Activated T-cell treated with anti-CD3 and anti-CD28 coated beads for 1 hour (primary cell): ENCODE measurements at regions not wholly inside any gene's neighbourhood (a gene's known extent, or its start where the extent isn't known, plus 50 kb on each side); places are given as distances from the start of the nearest gene placed in this dataset.

Experiments
- DNase-seq: peaks from one replicate; pipeline ENCODE4 v3.0.0-alpha.2; 2020; ENCODE audit warnings: low read depth

DNA sequence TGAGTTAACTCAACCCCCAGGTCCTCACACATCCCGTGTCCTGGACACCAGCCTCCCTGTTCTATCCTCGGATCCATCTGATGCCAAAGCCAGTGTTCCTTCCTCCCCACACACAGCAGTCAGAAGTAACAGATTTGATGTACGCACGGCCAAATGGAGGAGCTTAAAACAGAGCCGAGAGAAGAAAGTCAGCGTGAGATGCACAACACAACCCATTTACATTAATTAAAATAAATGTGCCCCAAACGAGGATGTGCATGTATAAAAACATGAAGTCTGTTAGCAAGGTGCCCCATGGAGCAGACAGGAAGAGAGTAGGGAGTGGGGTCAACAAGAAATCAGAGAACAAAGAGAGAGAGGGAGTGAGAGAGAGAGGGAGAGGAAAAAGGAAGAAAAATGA lies 191.2 kb downstream of the HAUS1 start:
- DNase-seq = no peak

DNA sequence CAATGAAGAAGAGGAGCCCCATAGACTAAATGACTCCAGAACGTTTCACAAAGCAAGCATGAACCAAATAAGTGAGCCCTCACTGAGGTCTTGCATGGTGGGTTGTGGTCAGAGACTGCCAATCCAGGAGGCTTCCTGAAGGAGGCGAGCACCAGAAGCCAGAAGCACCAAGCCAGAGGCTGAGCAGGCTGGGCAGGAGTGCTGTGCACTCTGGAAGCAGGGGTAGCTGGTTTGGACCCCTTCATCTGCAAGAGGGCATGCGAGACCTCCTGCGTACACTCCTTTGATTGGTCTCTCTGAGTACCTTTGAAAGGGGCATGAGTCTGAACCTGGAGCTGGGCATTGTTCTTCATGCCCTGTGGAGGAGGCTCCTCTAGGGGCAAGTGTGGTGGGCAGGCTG lies 192.5 kb downstream of the HAUS1 start:
- DNase-seq = no peak

DNA sequence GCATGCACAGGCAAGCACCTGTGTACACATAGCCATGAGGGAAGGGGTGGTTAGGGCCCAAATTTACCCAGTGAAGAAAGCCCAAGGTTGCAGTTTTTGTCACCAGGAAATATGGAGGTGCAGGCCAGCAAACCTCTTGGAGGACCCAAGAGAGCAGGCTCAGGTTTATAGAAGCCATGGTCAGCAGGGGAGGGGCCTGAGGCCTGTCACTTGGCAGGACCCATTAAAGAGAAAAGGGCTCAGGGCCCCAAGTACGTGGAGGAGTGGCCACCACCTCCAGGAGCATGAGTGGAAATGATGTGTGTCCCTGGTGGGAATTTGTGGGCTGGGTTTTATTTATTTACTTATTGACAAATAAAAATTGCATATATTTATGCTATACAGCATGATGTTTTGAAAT lies 192.9 kb downstream of the HAUS1 start:
- no peak for DNase-seq

DNA sequence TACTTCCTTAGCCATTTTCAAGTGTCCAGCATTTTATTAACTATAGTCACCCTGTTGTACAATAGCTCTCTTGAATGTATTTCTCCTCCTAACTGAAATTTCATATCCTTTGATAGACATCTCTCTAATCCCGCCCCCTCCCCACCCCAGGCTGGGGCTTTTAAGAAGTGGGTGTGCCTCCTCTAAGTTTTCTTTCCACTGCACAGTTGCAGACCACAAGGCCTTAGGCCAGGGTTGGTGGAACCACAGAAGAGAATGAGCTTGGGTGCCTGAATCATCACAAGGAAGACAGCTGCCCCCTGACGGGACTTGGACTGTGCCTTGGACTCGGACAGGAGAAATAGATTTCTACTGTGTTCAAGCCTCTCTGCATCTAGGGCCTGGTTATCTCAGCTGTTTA lies 193.4 kb downstream of the HAUS1 start:
- DNase-seq = no peak

DNA sequence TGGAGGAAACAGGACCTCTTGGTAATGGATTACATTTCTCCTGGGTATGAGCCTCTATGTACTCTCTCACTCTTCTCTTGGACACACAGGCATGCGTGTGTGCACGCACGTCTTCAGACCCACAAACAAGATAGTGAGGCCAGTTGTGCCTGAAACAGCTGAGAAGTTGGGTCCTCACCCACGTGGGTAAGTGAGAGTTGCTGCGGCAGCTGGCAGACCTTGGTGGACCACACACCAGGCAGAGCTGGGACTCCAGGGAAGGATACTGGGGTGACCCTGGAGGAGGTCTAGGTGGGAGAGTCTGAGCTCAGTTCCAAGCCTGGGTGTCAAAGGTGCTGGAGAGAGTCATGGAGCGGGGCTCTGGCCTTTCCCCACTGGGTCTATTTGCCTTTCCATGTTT lies 194.3 kb downstream of the HAUS1 start:
- DNase-seq = no peak

DNA sequence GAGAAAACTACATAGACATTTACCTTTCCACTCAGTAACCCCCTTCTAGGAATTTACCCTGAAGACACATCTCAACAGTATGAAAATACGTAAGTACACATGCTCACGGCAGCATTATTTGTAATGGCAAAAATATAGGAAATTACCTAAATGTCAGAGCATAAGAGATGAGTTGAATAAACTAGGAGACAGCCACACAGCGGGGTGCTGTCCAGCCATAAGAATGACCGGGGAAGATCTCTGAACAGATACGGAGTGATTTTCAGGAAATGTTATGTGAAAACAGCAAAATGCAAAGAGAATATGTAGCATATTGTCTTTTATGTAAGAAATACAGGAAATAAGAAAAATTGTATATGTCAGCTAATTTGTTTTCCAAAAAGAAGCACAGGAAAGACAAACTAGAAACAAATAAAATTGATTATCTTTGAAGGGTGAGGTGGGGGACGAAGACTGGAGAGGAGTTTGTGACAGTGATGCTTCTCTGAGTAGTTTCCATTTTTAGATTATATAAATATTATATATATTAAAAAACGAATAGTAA lies 195.4 kb downstream of the HAUS1 start:
- DNase-seq = no peak

DNA sequence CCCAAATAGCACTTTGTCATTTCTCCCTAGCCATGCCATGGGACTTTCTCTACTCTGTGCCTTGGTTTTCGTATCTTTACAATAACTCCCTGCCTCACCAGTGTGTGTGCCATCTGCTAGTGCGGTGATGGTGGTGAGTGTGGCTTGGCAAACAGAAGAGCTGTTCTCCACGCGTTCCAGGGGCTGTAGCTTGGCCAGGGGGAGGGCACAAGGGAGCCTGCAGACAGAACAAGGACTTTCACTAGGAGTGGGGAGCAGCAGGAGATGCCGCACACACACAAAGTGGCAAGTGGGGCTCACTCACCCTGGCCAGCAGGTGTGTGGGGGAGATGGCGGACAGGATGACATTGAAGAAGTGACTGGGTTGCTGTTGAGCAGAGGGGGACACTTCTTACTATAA lies 196.9 kb downstream of the HAUS1 start:
- DNase-seq = no peak

DNA sequence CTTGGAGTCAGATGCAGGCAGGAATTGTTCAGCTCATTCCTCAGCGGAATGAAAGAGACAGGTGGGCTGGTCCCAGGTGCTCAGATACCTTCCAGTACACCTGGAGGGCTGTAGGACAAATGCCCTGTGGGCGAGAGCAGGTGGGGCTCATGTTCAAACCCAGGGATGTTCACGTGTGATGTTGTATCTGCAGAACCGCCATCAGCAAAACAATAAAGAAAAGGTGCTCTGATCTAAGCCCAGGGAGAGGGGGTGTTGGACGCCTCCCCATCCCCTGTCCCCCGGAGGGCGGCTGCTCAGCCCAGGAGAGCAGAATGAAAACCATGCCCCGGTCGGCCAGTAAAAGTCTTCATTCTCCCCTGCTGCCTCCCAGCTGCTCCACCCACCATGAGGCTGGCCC lies 197.4 kb downstream of the HAUS1 start:
- DNase-seq = no peak

DNA sequence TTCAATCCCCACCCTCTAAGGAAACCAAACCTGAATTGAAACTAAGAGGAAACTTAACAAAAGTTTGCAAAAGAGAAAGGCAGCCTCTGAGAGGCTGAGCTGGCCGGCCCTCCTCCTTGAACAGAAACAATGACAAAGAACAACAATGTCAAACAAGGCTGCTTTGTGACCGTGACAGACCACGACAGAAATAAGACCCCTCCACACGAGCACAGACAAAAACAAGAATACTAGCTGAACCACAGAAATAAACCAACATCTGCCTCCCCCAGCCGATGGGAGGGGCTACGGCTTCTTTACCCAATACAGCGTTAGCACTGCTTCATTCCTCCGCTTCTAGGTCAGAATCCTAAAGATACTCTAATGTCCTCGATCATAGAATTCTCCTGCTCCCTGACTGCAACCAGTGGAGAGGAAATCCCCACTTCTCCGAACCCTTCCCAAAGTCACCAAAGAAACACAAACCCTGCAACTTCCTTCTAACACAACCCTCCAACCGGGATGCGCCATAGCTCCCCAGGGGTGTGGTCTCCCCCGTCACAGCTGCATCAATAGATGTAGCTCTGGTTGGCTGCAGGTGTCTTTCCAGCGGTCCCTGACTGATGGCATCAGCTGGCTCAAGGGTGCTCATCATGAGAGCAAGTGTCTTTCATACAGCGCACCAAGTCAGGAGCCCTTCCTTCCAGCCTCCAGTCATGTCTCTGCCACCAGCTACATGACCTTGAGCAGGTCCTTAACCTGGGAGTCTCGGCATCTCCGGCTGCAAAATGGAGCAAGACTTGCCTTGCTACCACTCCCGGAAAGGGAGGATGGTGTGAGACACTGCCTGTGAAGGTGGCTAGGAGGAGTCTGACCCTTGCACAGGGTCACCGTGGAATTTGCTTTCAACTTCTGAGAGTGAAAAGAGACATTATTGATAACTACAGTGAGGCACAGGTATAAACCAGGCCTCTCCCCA lies 198.6 kb downstream of the HAUS1 start:
- DNase-seq = no peak

DNA sequence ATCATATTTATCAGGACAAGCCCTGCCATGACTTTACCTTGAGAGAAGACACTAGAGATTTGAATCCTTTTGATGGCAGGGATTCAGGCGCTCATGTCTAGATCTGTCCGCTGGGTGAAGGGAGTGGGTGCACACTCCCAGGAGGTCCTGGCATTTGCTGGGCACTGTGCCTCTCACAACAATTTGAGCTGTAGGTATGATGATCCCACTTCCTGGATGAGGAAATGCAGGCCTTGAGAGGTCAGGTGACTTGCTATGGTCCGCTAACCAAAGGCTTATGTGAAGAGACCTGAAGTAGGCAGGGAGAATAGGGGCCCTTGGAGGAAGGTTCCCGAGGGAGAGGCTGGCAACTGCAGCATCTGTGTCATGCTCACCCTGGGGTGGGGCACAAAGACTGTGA lies 206.1 kb downstream of the HAUS1 start:
- no peak for DNase-seq

DNA sequence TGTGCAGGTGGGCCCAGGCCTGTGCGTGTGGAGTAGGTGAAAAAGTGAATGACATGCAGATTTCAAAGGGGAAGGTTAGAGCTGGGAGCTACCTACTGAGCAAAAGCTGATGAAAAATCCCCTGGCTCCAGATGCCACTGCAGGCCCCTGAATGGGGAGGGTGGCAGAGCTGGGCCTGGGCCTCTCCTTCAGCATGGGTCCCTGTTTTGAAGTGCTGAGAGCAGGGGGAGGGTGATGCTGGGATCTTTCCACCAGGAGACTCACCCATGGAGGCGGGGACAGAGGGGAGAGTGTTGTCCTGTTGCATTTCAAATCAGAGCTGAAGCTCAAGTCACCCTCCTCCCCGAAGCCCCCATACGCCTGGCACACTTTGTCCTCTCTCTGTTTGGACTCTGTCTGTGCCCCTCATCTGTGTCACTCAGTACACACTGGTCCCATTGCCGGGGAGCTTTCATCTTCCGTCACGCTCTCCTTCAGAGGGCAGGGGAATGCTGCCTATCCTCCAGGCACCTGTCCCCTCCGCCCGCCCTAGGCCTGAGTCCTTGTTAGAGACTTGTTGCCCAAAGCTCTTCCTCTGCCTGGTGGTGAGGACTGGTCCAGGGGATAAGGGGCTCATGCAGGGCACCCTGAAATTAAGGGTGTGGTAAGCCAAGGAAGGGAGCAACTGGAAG lies 206.6 kb downstream of the HAUS1 start:
- no peak for DNase-seq

DNA sequence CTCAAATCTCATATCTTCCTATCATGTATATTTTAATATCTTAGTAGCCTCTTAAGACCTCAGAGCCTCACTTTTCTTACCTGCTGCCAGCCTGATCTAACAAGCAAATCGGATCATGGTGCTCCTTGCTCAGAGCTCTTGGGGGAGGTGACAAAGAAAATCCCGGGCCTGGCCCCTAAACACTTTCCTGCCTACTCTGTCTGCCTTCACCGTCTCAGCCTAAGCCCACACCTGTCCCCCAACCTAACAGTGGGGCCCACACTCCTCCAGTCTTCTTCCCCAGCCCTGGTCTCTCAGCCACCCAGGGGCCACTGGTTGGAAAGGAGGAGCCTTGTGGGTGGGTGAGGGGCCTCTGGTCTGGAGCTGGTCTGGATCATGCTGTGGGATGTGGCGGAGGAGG lies 207.3 kb downstream of the HAUS1 start:
- DNase-seq = no peak

DNA sequence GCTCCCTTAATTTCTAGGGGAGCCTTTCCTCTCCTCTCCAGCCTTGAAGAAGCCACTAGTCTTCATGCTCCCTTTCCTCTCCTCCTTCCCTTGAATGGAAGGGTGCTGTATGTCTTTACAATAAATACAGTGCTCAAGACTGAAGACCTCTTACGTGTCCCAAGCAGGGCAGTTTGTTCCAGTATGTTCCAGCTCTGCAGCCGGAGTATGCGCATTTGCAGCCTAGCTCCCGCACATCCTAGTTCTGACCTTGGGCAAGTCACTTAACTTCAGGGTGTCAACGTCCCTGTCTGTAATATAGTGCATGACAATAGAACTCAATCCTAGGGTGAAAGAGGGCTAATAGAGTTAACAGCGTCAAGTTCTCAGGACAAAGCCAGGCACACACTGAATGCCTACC lies 208.0 kb downstream of the HAUS1 start:
- no peak for DNase-seq

DNA sequence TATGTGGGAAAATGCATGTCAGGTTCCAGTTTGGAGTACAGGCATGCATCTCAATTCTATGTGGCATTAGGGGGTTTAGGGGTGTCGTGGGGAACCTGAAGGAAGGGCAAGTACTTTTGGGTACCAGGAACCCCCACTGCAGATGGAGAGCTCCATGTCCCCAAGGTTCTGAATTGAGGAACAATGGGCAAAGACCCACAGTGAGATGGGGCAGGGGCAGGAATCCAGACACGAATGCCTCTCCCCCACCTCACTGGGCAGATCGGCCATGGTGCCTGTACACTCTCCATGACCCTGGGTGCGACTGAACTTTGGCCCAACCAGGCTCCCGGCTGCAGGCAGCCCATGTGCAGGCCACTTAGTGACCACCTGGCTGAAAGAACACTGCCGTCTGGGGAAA lies 209.3 kb downstream of the HAUS1 start:
- no peak for DNase-seq

DNA sequence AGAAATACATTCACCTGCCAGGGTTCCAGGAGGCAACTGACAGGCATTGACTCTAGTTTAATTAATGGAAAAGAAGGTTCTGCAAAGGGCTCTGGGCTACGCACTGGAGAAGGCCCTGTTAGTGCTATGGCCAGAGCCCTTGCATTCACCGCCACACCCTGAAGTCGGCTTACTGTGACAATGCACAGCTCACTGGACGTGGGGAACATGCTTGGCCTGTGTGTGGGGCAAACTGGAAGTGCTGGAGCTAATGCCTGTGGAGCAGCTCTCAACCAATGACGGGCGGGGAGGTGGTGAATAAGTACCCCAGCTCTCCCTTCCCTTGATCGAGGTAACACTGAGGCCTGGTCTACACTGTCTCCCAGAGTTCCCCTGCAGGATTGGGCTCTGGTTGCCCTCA lies 209.8 kb downstream of the HAUS1 start:
- no peak for DNase-seq

DNA sequence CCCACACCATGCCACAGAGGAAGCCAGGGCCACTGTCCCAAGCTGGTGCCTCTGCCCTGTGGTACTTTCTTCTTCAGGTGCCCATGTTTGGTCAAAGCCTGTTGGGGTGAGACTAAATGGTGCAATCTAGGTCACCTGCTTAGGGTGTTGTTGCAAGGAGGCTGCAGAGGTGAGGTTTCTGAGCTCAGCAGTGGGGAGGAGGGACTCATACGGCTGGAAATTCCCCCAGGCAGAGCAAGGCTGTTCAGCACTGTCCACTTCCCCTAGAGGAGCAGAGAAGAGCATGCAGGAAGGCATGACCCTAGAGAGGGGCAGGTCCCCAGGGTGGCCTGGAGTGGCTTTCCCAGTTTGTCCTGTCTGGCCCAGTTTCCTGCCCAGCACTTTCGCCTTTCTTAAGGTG lies 211.0 kb downstream of the HAUS1 start:
- DNase-seq = no peak

DNA sequence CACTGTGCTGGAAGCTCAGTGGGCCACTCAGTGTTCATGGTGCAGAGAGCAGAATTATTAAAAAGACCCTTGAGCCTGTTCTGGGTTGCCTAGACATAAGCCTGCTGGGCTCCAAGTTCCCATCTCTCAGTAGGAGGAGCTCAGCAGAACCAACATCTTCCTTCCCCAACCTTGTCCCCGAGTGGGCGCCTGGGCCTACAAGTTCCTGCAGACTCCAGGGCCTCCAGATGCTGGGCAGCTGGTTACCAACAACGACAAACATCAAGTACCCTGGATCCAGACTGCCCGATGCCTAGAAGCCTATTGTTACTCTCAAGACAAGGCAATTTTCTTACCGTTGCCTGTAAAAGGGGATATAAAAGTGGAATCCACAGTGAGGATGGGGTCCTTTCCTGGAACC lies 214.2 kb downstream of the HAUS1 start:
- DNase-seq = no peak

DNA sequence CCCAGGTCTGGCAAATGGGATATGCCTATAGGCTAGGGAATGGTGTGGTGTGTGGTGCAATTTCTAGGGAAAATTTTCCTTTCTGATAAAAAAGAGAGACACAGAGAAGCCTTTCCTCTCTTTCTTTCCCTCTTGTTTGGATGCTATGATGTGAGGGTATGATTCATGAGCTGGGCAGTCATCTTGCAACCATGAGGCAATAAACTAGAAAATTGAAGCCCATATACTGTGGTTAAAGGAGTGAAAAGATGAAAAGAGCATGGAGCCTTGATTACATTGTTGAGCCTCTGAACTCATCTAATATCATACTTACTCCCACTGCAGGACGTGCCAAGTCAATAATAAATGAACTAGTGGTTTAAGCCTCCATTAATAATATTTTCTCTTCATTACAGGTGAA lies 215.6 kb downstream of the HAUS1 start:
- no peak for DNase-seq

DNA sequence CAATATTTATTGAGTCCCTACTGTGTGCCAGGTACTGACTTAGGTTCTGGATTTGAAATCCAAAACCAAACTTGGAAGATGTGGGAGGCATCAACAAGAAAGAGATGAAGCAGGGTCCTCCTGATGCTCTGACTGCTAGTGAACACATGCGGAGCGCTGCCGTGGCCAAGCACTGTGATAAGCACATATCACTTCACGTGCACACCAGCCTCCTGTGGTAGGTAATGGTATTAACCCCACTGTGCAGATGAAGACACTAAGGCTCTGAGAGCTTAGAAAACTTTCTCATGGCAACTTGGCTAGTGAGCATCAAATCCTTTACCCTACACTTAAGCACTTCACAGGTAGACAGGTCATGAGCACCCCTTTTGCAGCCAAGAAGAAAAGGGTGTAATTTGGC lies 216.1 kb downstream of the HAUS1 start:
- DNase-seq = no peak

DNA sequence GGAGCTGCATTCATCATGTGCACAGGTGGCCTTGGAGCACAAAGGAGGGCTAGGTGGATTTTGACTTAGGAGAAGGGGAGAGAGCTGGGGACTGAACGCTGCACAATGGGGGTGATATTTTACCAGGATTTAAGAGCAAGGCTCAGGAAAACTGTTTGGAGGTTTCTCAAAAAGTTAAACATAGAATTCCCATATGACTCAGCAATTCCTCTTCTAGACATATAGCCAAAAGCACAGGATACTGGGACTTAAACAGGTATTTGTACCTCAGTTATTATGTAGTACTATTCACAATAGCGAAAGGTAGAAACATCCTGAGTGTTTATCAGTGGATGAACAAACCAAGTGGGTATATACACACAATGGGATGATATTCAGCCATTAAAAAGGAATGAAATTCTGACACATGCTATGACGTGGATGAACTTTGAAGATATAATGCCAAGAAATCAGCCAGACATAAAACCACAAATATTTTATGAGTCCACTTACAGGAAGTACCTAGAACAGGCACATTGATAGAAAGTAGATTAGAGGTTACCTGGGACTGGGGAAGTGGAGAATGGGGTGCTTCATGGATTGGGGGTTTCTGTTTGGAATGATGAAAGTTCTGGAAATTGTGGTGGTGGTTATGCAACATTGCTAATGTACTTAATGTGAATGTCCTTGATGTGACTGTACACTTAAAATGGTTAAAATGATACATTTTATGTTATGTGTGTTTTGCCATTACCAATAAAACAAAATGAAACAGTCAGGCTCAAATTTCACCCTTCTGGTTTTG lies 216.9 kb downstream of the HAUS1 start:
- DNase-seq = no peak

DNA sequence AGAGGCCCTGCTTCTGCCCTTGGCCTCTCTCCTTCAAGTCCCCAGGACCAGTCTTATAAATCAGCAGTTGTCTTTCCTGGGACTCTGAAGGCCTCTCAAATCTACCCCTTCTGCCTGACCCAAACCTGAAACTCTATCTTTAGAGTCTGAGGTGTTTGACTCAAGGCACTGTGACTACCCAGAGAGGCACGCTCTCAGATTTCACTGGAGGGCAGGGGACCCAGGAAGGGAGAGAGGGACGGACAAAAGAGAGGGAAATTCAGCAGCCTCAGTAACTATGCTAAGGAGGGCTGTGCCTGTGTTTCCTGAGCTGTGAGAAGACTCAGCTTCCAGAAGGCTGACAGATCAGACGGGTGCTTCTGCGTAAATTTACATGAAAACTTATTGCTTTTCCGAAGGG lies 217.8 kb downstream of the HAUS1 start:
- DNase-seq = no peak

DNA sequence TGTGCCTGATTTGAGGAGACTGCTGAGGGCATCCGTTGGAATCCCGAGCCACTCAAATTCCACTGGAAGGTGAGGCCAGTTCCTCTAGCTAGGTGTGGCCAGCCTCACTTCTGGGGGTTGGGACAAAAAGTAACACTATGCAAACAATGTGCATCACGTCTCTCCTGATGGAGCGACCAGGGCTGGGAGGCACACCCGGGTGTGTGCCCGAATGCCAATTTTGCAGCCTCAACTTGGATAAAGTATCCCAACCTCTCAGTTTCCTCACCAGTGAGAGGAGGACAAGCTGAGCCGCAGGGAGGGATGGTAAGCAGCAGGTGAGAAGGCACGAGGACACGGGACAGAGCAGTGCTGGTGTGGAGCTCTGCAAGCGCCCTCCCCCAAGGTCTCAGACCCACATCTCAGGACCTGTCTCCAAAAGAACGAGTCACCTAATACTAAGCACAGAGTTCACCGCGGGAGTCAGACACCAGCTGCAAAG lies 218.3 kb downstream of the HAUS1 start:
- no peak for DNase-seq
